ENCODE measurements at regions not wholly inside any gene's neighbourhood (a gene's known extent, or its start where the extent isn't known, plus 50 kb on each side); places are given as distances from the start of the nearest gene placed in this dataset.
"Not testable (repeated sequence)": the region's sequence is repeated elsewhere in the genome, so short reads cannot be mapped to it uniquely, and the experiment has no call there.

DNA sequence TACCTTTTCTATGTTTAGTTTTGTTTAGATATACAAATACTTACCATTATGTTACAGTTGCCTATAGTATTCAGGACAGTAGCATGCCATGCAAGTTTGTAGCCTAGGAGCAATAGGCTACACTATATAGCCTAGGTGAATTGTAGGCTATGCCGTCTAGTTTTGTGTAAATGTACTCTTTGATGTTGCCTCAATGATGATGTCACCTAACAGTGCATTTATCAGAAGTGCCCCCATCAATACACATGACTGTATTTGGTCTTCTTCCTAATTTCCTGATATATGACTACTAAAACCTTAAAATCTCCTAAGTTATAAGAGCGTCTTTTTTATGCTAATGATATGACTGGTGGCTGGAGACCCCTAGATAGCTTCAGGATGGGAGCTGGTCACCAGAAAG lies 394.4 kb upstream of the STXBP6 start:
- TF ChIP-seq, protein P1, sequence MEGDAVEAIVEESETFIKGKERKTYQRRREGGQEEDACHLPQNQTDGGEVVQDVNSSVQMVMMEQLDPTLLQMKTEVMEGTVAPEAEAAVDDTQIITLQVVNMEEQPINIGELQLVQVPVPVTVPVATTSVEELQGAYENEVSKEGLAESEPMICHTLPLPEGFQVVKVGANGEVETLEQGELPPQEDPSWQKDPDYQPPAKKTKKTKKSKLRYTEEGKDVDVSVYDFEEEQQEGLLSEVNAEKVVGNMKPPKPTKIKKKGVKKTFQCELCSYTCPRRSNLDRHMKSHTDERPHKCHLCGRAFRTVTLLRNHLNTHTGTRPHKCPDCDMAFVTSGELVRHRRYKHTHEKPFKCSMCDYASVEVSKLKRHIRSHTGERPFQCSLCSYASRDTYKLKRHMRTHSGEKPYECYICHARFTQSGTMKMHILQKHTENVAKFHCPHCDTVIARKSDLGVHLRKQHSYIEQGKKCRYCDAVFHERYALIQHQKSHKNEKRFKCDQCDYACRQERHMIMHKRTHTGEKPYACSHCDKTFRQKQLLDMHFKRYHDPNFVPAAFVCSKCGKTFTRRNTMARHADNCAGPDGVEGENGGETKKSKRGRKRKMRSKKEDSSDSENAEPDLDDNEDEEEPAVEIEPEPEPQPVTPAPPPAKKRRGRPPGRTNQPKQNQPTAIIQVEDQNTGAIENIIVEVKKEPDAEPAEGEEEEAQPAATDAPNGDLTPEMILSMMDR (IDR thresholded peaks at IDR 0.05): no peak
- H3K9me3 ChIP-seq: no peaks in the 10 kb centered on the region

DNA sequence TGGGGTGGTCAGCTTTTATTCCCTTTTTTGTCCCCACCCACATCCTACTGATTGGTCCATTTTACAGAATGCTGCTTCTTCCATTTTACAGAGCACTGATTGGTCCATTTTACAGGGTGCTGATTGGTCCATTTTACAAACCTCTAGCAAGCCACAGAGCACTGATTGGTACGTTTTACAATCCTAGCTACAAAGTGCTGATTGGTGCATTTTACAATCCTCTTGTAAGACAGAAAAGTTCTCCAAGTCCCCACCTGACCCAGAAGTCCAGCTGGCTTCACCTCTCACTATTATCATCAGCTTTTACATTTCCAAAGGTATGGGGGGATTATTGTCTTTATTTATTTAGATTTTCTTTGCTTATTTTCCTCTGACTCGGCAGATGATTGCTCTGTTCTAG lies 390.4 kb upstream of the STXBP6 start:
- not testable (repeated sequence) for H3K27me3 ChIP-seq (replicated peaks; ENCODE audit: insufficient read depth); H3K4me3 ChIP-seq; H3K4me1 ChIP-seq (ENCODE audit: control insufficient read depth in 1 of 2, low read depth in 2 of 2); ATAC-seq (ENCODE audit: insufficient number of reproducible peaks, low FRiP score, low read depth); H3K27ac ChIP-seq; H3K36me3 ChIP-seq; DNase-seq (ENCODE audit: low spot score); H3K9me3 ChIP-seq

More for the DNA sequence above, 394.4 kb upstream of the STXBP6 start:
- H3K4me1 ChIP-seq (ENCODE audit: control insufficient read depth in 1 of 2, low read depth in 2 of 2): no peaks in the 10 kb centered on the region
- no peaks in the 10 kb centered on the region for H3K36me3 ChIP-seq
- no peak for ATAC-seq (ENCODE audit: insufficient number of reproducible peaks, low FRiP score, low read depth)
- no peak for DNase-seq (ENCODE audit: low spot score)
- H3K27ac ChIP-seq: no peak overlapping the region
- H3K4me3 ChIP-seq: no peak overlapping the region
- H3K27me3 ChIP-seq (replicated peaks; ENCODE audit: insufficient read depth): no peaks in the 10 kb centered on the region

DNA sequence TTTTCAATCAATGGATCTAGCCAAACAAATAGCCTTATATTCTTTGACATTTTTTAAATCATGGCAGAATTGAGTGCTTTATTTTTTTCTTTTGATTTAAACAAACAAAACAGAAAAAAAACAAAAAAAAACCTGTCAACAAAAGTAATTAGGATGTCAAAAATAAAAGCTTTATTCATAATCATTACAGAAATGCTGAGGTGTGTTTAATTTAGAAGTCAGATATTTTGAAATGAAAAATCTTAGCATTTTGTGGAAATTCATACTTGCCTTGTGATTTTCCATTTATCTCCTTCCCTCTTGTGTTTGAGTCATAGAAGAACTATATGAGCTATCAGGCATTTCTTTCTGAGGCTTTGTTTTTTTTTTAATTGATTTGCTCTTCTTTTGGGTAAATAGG lies 387.0 kb upstream of the STXBP6 start:
- TF ChIP-seq, protein P1 (IDR thresholded peaks at IDR 0.05): no peak
- no peak for ATAC-seq (ENCODE audit: insufficient number of reproducible peaks, low FRiP score, low read depth)
- Histone ChIP-seq H3K4me1 (ENCODE audit: control insufficient read depth in 1 of 2, low read depth in 2 of 2) (no peaks in the 10 kb centered on the region), H3K36me3 (no peaks in the 10 kb centered on the region), H3K4me3 (no peak overlapping the region), H3K27ac (no peak overlapping the region), H3K27me3 (replicated peaks; ENCODE audit: insufficient read depth) (no peaks in the 10 kb centered on the region), H3K9me3 (no peaks in the 10 kb centered on the region)
- DNase-seq (ENCODE audit: low spot score): no peak

- TF ChIP-seq, protein P1 (IDR thresholded peaks at IDR 0.05): no peak
- no peaks in the 10 kb centered on the region for H3K27me3 ChIP-seq (replicated peaks; ENCODE audit: insufficient read depth)
- H3K9me3 ChIP-seq: no peaks in the 10 kb centered on the region
- no peaks in the 10 kb centered on the region for H3K4me1 ChIP-seq (ENCODE audit: control insufficient read depth in 1 of 2, low read depth in 2 of 2)
- H3K4me3 ChIP-seq: no peak overlapping the region
- ATAC-seq (ENCODE audit: insufficient number of reproducible peaks, low FRiP score, low read depth) (no peak), DNase-seq (ENCODE audit: low spot score) (no peak)
- no peaks in the 10 kb centered on the region for H3K36me3 ChIP-seq
- no peak overlapping the region for H3K27ac ChIP-seq
These were observed 386.4 kb upstream of the STXBP6 start for GRCh38 chr14:25436288-25436875.

GRCh38 chr14:25431211-25432076 lies 381.5 kb upstream of the STXBP6 start:
- H3K27me3 ChIP-seq (replicated peaks; ENCODE audit: insufficient read depth): no peaks in the 10 kb centered on the region
- ATAC-seq (ENCODE audit: insufficient number of reproducible peaks, low FRiP score, low read depth) (no peak), DNase-seq (ENCODE audit: low spot score) (no peak)
- H3K27ac ChIP-seq: no peak overlapping the region
- no peaks in the 10 kb centered on the region for H3K4me1 ChIP-seq (ENCODE audit: control insufficient read depth in 1 of 2, low read depth in 2 of 2)
- H3K36me3 ChIP-seq: no peaks in the 10 kb centered on the region
- H3K9me3 ChIP-seq: no peaks in the 10 kb centered on the region
- TF ChIP-seq, protein P1 (IDR thresholded peaks at IDR 0.05): no peak
- no peak overlapping the region for H3K4me3 ChIP-seq

All from thoracic aorta (tissue), 2 donors.